Uterus (tissue), 2 donors: ENCODE measurements at regions not wholly inside any gene's neighbourhood (a gene's known extent, or its start where the extent isn't known, plus 50 kb on each side); places are given as distances from the start of the nearest gene placed in this dataset.

Experiments used
- POLR2A ChIP-seq, 2 donors: fragments of 450-650 bp; IDR thresholded peaks; one replicate each; pipeline ENCODE4 v1.6.1; 2016; ENCODE audit warnings: antibody characterized with exemption in 2 of 2, mild to moderate bottlenecking in 1 of 2, moderate library complexity in 1 of 2
- TF ChIP-seq, protein P1 (sequence below), 4 experiments: fragments of 200-600 bp in 2 of 4; fragments of 450-650 bp in 2 of 4; sonication (generic) in 2 of 4; IDR thresholded peaks; one replicate each; pipeline ENCODE4 v1.5.1; 2016 to 2019; ENCODE audit warnings: antibody characterized with exemption in 4 of 4, mild to moderate bottlenecking in 2 of 4, moderate library complexity in 1 of 4

- TF ChIP-seq, protein P1, sequence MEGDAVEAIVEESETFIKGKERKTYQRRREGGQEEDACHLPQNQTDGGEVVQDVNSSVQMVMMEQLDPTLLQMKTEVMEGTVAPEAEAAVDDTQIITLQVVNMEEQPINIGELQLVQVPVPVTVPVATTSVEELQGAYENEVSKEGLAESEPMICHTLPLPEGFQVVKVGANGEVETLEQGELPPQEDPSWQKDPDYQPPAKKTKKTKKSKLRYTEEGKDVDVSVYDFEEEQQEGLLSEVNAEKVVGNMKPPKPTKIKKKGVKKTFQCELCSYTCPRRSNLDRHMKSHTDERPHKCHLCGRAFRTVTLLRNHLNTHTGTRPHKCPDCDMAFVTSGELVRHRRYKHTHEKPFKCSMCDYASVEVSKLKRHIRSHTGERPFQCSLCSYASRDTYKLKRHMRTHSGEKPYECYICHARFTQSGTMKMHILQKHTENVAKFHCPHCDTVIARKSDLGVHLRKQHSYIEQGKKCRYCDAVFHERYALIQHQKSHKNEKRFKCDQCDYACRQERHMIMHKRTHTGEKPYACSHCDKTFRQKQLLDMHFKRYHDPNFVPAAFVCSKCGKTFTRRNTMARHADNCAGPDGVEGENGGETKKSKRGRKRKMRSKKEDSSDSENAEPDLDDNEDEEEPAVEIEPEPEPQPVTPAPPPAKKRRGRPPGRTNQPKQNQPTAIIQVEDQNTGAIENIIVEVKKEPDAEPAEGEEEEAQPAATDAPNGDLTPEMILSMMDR (IDR thresholded peaks at IDR 0.05), result no peak
- TF ChIP-seq POLR2A (IDR thresholded peaks at IDR 0.05), result no peak
These were observed 60.9 kb upstream of the ARL4D start for GRCh38 chr17:43337684-43338428.
